ENCODE measurements at regions not wholly inside any gene's neighbourhood (a gene's known extent, or its start where the extent isn't known, plus 50 kb on each side); places are given as distances from the start of the nearest gene placed in this dataset.

DNA sequence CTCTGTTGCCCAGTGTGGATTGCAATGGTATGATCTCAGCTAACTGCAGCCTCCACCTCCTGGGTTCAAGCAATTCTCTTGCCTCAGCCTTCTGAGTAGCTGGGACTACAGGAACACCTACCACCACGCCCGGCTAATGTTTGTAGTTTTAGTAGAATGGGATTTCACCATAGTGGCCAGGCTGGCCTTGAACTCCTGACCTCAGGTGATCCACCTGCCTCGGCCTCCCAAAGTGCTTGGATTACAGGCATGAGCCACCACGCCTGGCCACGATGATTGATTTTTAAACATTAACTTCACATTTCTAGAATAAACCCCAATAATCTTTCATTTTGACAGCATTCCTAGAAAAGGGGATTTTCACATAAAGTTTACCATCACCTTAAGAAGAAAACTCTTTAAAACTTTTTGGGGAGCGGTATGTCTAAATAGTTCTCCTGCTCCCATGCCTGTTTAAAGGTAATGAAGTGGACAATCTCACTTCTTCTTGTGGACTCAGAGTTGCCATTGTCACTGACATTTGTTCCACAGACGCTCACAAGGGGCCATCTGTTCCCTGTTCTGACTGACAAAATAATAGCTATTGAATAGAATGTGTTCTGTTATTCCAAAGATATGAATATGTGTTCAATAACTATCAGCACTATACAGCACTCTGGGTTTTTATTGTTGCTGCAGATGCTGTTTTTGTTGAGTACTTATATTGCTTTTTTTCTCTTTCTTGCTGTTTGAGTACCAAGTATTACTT is 66.1 kb upstream of the C1QTNF9B start:
- TF ChIP-seq, protein P1, sequence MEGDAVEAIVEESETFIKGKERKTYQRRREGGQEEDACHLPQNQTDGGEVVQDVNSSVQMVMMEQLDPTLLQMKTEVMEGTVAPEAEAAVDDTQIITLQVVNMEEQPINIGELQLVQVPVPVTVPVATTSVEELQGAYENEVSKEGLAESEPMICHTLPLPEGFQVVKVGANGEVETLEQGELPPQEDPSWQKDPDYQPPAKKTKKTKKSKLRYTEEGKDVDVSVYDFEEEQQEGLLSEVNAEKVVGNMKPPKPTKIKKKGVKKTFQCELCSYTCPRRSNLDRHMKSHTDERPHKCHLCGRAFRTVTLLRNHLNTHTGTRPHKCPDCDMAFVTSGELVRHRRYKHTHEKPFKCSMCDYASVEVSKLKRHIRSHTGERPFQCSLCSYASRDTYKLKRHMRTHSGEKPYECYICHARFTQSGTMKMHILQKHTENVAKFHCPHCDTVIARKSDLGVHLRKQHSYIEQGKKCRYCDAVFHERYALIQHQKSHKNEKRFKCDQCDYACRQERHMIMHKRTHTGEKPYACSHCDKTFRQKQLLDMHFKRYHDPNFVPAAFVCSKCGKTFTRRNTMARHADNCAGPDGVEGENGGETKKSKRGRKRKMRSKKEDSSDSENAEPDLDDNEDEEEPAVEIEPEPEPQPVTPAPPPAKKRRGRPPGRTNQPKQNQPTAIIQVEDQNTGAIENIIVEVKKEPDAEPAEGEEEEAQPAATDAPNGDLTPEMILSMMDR (IDR thresholded peaks at IDR 0.05; ENCODE audit: extremely low read depth in 1 of 2, insufficient read depth in 1 of 2, low read depth in 1 of 2, low read length in 2 of 2) = no peak
- TF ChIP-seq GATA2 (IDR thresholded peaks at IDR 0.05; ENCODE audit: insufficient read depth, insufficient read length, low read depth, low read length) (no peak), POLR2A (IDR thresholded peaks at IDR 0.05; ENCODE audit: low read depth, low read length) (no peak), EZH2 (IDR thresholded peaks at IDR 0.05; ENCODE audit: borderline replicate concordance, low read depth, low read length, severe bottlenecking) (no peak)

Data from endothelial cell of umbilical vein (primary cell).